HepG2 (cell line): ENCODE measurements at regions not wholly inside any gene's neighbourhood (a gene's known extent, or its start where the extent isn't known, plus 50 kb on each side); places are given as distances from the start of the nearest gene placed in this dataset.

ENCODE experiments used
- ATAC-seq: fragments of 200-7000 bp; cut with Tn5 transposase; 3 replicates; pipeline ENCODE4 v1.9.1; 2020; ENCODE audit warnings: mild to moderate bottlenecking, moderate library complexity
- BruUV-seq: library from RNA; stranded (reverse); fragments of 400-500 nt; replicated peaks from 2 replicates; lab custom pipeline; 2021; lab: Mats Ljungman, UMichigan
- CTCF ChIA-PET: fragments of 300-600 bp; formaldehyde crosslinking; extraction: SDS; loops from one replicate; lab custom pipeline; 2021; ENCODE audit warnings: low total read pairs, inconsistent platforms, low intra/inter-chr PET ratio; lab: Yijun Ruan, JAX
- POLR2A ChIA-PET: fragments of 350-600 bp; sonication (Branson Sonifier 250); formaldehyde crosslinking; loops from one replicate; lab custom pipeline; 2020; ENCODE audit warnings: antibody characterized with exemption, inconsistent platforms; lab: Yijun Ruan, JAX
- DNase-seq: peaks from one replicate; pipeline ENCODE4 v3.0.0-alpha.2; 2015; ENCODE audit warnings: low spot score
- FAIRE-seq: peaks from 3 replicates; lab custom pipeline; 2011; peaks lifted over from hg19 to GRCh38; lab: Jason Lieb, UNC
- H2AFZ ChIP-seq: one replicate; pipeline ENCODE4 v1.6.1; 2011; ENCODE audit warnings: low read length, inconsistent platforms
- H3K27ac ChIP-seq: fragments of 300-600 bp; 3 replicates; pipeline ENCODE4 v1.8.0; 2011; ENCODE audit warnings: mixed run types, mild to moderate bottlenecking, mixed read lengths, low read length, inconsistent platforms; ENCODE audit not compliant: insufficient read depth; ENCODE audit errors: extremely low read length
- H3K27me3 ChIP-seq, 2 experiments: fragments of 200-600 bp in 1 of 2; 2 replicates in 1 of 2; 3 replicates in 1 of 2; pipeline versions ENCODE4 v1.6.0 to v1.8.0; 2011; ENCODE audit warnings: low read length in 2 of 2, mild to moderate bottlenecking in 2 of 2, moderate library complexity in 2 of 2, inconsistent platforms in 1 of 2; ENCODE audit not compliant: insufficient read depth in 2 of 2, control insufficient read depth in 1 of 2
- H3K36me3 ChIP-seq, 2 experiments: fragments of 200-600 bp in 1 of 2; replicated peaks in 1 of 2; 2 replicates in 1 of 2; 3 replicates in 1 of 2; pipeline versions ENCODE4 v1.5.1 to v1.8.0; 2011; ENCODE audit warnings: low read length in 2 of 2, inconsistent platforms in 1 of 2; ENCODE audit not compliant: insufficient read depth in 2 of 2, control insufficient read depth in 1 of 2
- H3K4me1 ChIP-seq: 2 replicates; pipeline ENCODE4 v1.5.1; 2012; ENCODE audit warnings: low read length, inconsistent platforms; ENCODE audit not compliant: insufficient read depth
- H3K4me2 ChIP-seq: 2 replicates; pipeline ENCODE4 v1.6.0; 2011; ENCODE audit warnings: low read depth, low read length, inconsistent platforms
- H3K4me3 ChIP-seq, 3 experiments: fragments of 200-600 bp in 1 of 3; sonication (generic), shearing (Covaris generic) in 1 of 3; replicated peaks in 1 of 3; 2 replicates each; pipeline ENCODE4 v1.5.1; 2011 to 2016; ENCODE audit warnings: low read length in 3 of 3, inconsistent platforms in 2 of 3, low read depth in 2 of 3, mild to moderate bottlenecking in 2 of 3, control low read depth in 1 of 3, mixed read lengths in 1 of 3; ENCODE audit not compliant: insufficient read depth in 1 of 3
- H3K79me2 ChIP-seq: one replicate; pipeline ENCODE4 v1.6.1; 2011; ENCODE audit warnings: low read length, inconsistent platforms; ENCODE audit not compliant: insufficient read depth
- H3K9ac ChIP-seq: 2 replicates; pipeline ENCODE4 v1.6.0; 2011; ENCODE audit warnings: mild to moderate bottlenecking, low read depth, low read length, inconsistent platforms; ENCODE audit not compliant: insufficient read depth
- H3K9me3 ChIP-seq: 2 replicates; pipeline ENCODE4 v1.5.1; 2012; ENCODE audit warnings: mild to moderate bottlenecking, low read length
- H4K20me1 ChIP-seq: 2 replicates; pipeline ENCODE4 v1.6.0; 2011; ENCODE audit warnings: inconsistent platforms, mild to moderate bottlenecking, low read length, moderate library complexity; ENCODE audit not compliant: insufficient read depth
- ELK4 ChIP-seq: sonication (generic); formaldehyde crosslinking; IDR thresholded peaks from 2 replicates; pipeline ENCODE4 v1.9.0; 2021; ENCODE audit warnings: missing genetic modification reagents, borderline replicate concordance
- FOXA1 ChIP-seq, 2 experiments: fragments of 450-650 bp in 1 of 2; sonication (generic) in 1 of 2; formaldehyde crosslinking in 1 of 2; IDR thresholded peaks; 2 replicates each; pipeline versions ENCODE4 v1.4.0 to v1.6.1; 2016 to 2020; ENCODE audit warnings: missing genetic modification reagents in 1 of 2
- KDM3A ChIP-seq: IDR thresholded peaks from 2 replicates; pipeline ENCODE4 v1.6.1; 2018; ENCODE audit warnings: low read depth, missing compliant biosample characterization
- KLF15 ChIP-seq: sonication (generic); formaldehyde crosslinking; IDR thresholded peaks from 2 replicates; pipeline ENCODE4 v1.8.1; 2023; ENCODE audit warnings: borderline replicate concordance, mild to moderate bottlenecking, inconsistent platforms, missing genetic modification reagents, mixed read lengths
- MXI1 ChIP-seq: IDR thresholded peaks from 3 replicates; pipeline ENCODE4 v1.6.1; 2012; ENCODE audit warnings: low read depth, low read length, inconsistent platforms, borderline replicate concordance
- NFATC3 ChIP-seq: sonication (generic); formaldehyde crosslinking; IDR thresholded peaks from 2 replicates; pipeline ENCODE4 v1.5.1; 2020; ENCODE audit warnings: mild to moderate bottlenecking, missing genetic modification reagents
- ONECUT2 ChIP-seq: sonication (generic); formaldehyde crosslinking; IDR thresholded peaks from 2 replicates; pipeline ENCODE4 v1.4.0; 2020; ENCODE audit warnings: missing genetic modification reagents
- POLR2G ChIP-seq: fragments of 200-400 bp; formaldehyde crosslinking; IDR thresholded peaks from 2 replicates; pipeline ENCODE4 v1.6.1; 2018; ENCODE audit warnings: mild to moderate bottlenecking, low read depth, low read length, moderate library complexity
- TBP ChIP-seq: sonication (generic); formaldehyde crosslinking; IDR thresholded peaks from 2 replicates; pipeline ENCODE4 v1.5.0; 2020; ENCODE audit warnings: missing genetic modification reagents
- ZC3H13 ChIP-seq: sonication (generic); formaldehyde crosslinking; IDR thresholded peaks from 2 replicates; pipeline ENCODE4 v1.8.1; 2023; ENCODE audit warnings: mild to moderate bottlenecking, missing genetic modification reagents, moderate library complexity
- ZFP36L1 ChIP-seq: sonication (generic); formaldehyde crosslinking; IDR thresholded peaks from 2 replicates; pipeline ENCODE4 v1.8.0; 2022; ENCODE audit warnings: mild to moderate bottlenecking, missing genetic modification reagents, moderate library complexity
- ZNF101 ChIP-seq: sonication (generic); formaldehyde crosslinking; IDR thresholded peaks from 2 replicates; pipeline ENCODE4 v1.4.0; 2020; ENCODE audit warnings: mild to moderate bottlenecking, low read depth, missing genetic modification reagents, borderline replicate concordance
- ZNF326 ChIP-seq: sonication (generic); formaldehyde crosslinking; IDR thresholded peaks from 2 replicates; pipeline ENCODE4 v1.4.0; 2020; ENCODE audit warnings: missing genetic modification reagents, borderline replicate concordance
- ZNF441 ChIP-seq: sonication (generic); formaldehyde crosslinking; IDR thresholded peaks from 2 replicates; pipeline ENCODE4 v1.7.0; 2021; ENCODE audit warnings: missing genetic modification reagents, borderline replicate concordance
- ZNF607 ChIP-seq: sonication (generic); formaldehyde crosslinking; IDR thresholded peaks from 2 replicates; pipeline ENCODE4 v1.5.1; 2020; ENCODE audit warnings: missing genetic modification reagents, mild to moderate bottlenecking, borderline replicate concordance
- ZSCAN29 ChIP-seq: sonication (generic); formaldehyde crosslinking; conservative IDR thresholded peaks from 2 replicates; pipeline ENCODE4 v1.4.0; 2020; ENCODE audit warnings: mild to moderate bottlenecking, missing genetic modification reagents
- WGBS: methylation state at CpG from one replicate; pipeline ENCODE4 v1.1.6; 2017; ENCODE audit warnings: low lambda C conversion rate; 5-methylcytosine and 5-hydroxymethylcytosine counted together
- in situ Hi-C: cut with HindIII; loops from 2 replicates; pipeline ENCODE4 v1.10.0; 2017; ENCODE audit warnings: low pct_unique_long_range_greater_than_20kb; ENCODE audit not compliant: extremely low pct_ligation_motif_present
- intact Hi-C: fragments of 100-400 bp; cut with micrococcal nuclease; formaldehyde crosslinking; loops from one replicate; pipeline ENCODE4 v1.10.0; 2022; ENCODE audit not compliant: unreplicated experiment
- TF ChIP-seq, protein P1 (sequence below): IDR thresholded peaks from 2 replicates; pipeline ENCODE4 v1.6.1; 2018; ENCODE audit warnings: missing genetic modification reagents

DNA sequence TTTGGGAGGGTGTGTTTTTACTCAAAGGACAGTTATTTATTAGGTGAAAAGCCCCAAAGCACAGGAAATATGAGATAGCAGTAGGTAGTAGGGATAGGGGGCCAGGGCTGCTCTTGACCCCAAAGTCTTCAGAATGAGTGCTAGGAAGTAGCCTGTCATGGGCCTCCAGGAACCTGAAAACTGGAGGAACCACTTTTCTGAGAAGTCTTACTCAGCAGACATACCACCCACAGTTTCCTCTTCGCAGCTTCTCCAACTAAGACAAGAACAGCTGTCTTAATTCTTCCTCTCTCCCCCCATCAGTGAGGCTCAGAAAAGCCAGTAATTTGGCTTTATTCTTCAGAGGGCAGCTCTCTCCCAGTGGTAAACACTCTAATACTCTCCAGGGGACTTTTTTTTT, 84.0 kb upstream of the CTSC start:
- Histone ChIP-seq H3K36me3 (no peaks in the 10 kb centered on the region), H3K27me3 (no peaks in the 10 kb centered on the region), H3K79me2 (no peaks in the 10 kb centered on the region), H3K4me1 (no peaks in the 10 kb centered on the region), H3K27ac (no peak overlapping the region), H3K9me3 (no peaks in the 10 kb centered on the region), H4K20me1 (no peaks in the 10 kb centered on the region), H3K9ac (no peak overlapping the region), H3K4me3 (no peak overlapping the region), H2AFZ (no peak overlapping the region), H3K4me2 (no peak overlapping the region)
- 8% methylated on average over 1 of the region's 1 CpG for WGBS
- ATAC-seq (no peak), FAIRE-seq (no peak), DNase-seq (no peak)
- CTCF ChIA-PET: no interaction called here
- intact Hi-C loops: no loop called here
- POLR2A ChIA-PET: no interaction called here
- TF ChIP-seq NFATC3 (CRISPR knock-in tag) (no peak), ZNF101 (CRISPR knock-in tag) (no peak), ZSCAN29 (CRISPR knock-in tag) (no peak), ELK4 (no peak), ZNF326 (CRISPR knock-in tag) (no peak), KLF15 (CRISPR knock-in tag) (no peak), KDM3A (CRISPR knock-in tag) (no peak), ZNF607 (CRISPR knock-in tag) (no peak), MXI1 (no peak), POLR2G (no peak), ZNF441 (CRISPR knock-in tag) (no peak), FOXA1 (IDR thresholded peaks at IDR 0.05) (no peak), FOXA1 (CRISPR knock-in tag; IDR thresholded peaks at IDR 0.05) (no peak), ZC3H13 (CRISPR knock-in tag) (no peak), TBP (CRISPR knock-in tag) (no peak), ZFP36L1 (CRISPR knock-in tag) (no peak), ONECUT2 (no peak)
- TF ChIP-seq, protein P1, sequence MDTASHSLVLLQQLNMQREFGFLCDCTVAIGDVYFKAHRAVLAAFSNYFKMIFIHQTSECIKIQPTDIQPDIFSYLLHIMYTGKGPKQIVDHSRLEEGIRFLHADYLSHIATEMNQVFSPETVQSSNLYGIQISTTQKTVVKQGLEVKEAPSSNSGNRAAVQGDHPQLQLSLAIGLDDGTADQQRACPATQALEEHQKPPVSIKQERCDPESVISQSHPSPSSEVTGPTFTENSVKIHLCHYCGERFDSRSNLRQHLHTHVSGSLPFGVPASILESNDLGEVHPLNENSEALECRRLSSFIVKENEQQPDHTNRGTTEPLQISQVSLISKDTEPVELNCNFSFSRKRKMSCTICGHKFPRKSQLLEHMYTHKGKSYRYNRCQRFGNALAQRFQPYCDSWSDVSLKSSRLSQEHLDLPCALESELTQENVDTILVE: no peak
- in situ Hi-C loops: no loop called here
- BruUV-seq: no TSS peak
